Thyroid gland (tissue), 4 donors: ENCODE measurements at regions not wholly inside any gene's neighbourhood (a gene's known extent, or its start where the extent isn't known, plus 50 kb on each side); places are given as distances from the start of the nearest gene placed in this dataset.

Experiments
- DNase-seq, 2 donors: peaks; one replicate each; pipeline ENCODE4 v3.0.0-alpha.2; 2019
- H3K27ac ChIP-seq, 3 donors: fragments of 200-600 bp; sonication (generic); 1 replicate in 2 of 3; 2 replicates in 1 of 3; pipeline ENCODE4 v1.5.1; 2016 to 2019; ENCODE audit warnings: mild to moderate bottlenecking in 1 of 3, moderate library complexity in 1 of 3
- H3K27me3 ChIP-seq: fragments of 200-600 bp; sonication (generic); one replicate; pipeline ENCODE4 v1.5.1; 2019
- H3K36me3 ChIP-seq, 2 donors: fragments of 200-600 bp; sonication (generic); one replicate each; pipeline ENCODE4 v1.5.1; 2016 to 2019
- H3K4me1 ChIP-seq, 2 donors: fragments of 200-600 bp; sonication (generic); one replicate each; pipeline ENCODE4 v1.5.1; 2017 to 2019
- H3K4me3 ChIP-seq, 3 donors: fragments of 200-600 bp; sonication (generic); replicated peaks in 1 of 3; 1 replicate in 2 of 3; 2 replicates in 1 of 3; pipeline ENCODE4 v1.5.1; 2016; ENCODE audit warnings: mild to moderate bottlenecking in 1 of 3
- H3K9me3 ChIP-seq: fragments of 200-600 bp; sonication (generic); one replicate; pipeline ENCODE4 v1.5.1; 2017
- POLR2A ChIP-seq, 2 donors: fragments of 450-650 bp; IDR thresholded peaks; one replicate each; pipeline ENCODE4 v1.6.1; 2017; ENCODE audit warnings: antibody characterized with exemption in 2 of 2, mild to moderate bottlenecking in 2 of 2, moderate library complexity in 1 of 2
- WGBS, 2 donors: methylation state at CpG; one replicate each; pipeline ENCODE4 v1.1.5; 2017; 5-methylcytosine and 5-hydroxymethylcytosine counted together
- intact Hi-C: fragments of 100-400 bp; cut with DNase I; formaldehyde crosslinking; loops from one replicate; pipeline ENCODE4 v1.15.1; 2023
- TF ChIP-seq, protein P1 (sequence below), 6 experiments: fragments of 200-600 bp in 3 of 6; fragments of 450-650 bp in 3 of 6; sonication (generic) in 3 of 6; IDR thresholded peaks; one replicate each; pipeline ENCODE4 v1.5.1; 2016 to 2019; ENCODE audit warnings: antibody characterized with exemption in 6 of 6, mild to moderate bottlenecking in 2 of 6, inconsistent platforms in 1 of 6, moderate library complexity in 1 of 6

DNA sequence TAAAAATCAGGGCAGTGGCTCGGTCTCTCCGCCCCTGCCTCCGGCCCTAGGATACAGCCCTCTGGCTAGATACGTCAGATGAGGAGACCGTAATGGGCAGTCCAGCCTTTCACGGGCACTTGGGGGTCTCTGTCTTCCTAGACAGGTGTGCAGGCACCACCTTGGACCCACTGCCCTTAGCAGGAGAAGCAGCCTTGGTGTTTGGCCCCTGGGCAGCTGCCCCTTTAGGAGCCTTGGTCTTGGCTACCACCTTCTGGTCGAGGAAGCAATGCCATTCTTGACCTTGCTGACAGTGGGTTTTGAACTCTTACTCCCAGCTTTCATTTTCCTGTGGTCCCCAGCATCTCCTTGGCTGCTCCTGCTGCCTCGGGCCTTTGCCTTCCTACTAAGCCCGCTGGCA lies 149.7 kb upstream of the FRMD4B start:
- peaks cover 89 to 94% of the 10 kb centered on the region in 2 donors for H3K4me1 ChIP-seq
- intact Hi-C loops = no loop called here
- WGBS, 2 donors = 84 to 85% methylated on average over 9 of the region's 9 CpGs

DNA sequence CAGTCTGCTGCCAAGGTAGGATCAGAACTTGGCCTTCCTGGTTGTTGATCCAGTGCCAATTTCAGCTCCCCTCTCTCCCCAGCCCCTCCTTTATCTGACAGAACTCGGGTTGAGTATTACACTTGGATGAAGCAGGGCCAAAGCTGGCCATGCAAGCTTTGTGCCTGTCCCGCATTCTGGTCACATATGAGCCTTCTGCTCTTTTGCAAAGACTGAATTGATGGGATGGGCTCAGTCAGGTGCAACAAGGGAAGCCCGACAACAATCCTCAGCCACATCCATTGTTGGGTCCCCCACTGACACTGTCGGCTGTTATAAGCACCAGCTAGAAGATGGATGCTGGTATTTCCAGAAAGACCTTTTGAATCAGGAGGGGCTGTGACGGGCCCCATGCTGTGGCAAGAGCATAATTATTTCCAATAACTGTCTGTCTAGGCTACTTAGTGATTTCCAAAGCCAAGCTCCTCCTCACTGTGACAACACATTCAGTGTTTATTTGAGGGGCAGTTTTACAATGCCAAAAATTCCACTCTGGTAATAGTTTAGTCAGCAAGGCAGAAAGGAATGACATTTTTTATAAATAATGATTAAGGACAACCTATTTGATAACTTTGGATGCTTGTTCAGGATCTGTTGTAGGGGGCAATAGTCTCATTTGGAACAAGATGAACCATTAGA lies 146.8 kb upstream of the FRMD4B start:
- H3K36me3 ChIP-seq = no peaks in the 10 kb centered on the region
- H3K27me3 ChIP-seq = no peaks in the 10 kb centered on the region
- WGBS, 2 donors = 18 to 54% methylated on average over 5 of the region's 5 CpGs
- intact Hi-C loops = no loop called here
- peak overlapping the region; percentile 72 to 85 (median 72) for H3K27ac ChIP-seq
- H3K4me3 ChIP-seq = no peak overlapping the region
- peak in 1 of 2 donors; percentile 13 for TF ChIP-seq POLR2A (IDR thresholded peaks at IDR 0.05)
- TF ChIP-seq, protein P1, sequence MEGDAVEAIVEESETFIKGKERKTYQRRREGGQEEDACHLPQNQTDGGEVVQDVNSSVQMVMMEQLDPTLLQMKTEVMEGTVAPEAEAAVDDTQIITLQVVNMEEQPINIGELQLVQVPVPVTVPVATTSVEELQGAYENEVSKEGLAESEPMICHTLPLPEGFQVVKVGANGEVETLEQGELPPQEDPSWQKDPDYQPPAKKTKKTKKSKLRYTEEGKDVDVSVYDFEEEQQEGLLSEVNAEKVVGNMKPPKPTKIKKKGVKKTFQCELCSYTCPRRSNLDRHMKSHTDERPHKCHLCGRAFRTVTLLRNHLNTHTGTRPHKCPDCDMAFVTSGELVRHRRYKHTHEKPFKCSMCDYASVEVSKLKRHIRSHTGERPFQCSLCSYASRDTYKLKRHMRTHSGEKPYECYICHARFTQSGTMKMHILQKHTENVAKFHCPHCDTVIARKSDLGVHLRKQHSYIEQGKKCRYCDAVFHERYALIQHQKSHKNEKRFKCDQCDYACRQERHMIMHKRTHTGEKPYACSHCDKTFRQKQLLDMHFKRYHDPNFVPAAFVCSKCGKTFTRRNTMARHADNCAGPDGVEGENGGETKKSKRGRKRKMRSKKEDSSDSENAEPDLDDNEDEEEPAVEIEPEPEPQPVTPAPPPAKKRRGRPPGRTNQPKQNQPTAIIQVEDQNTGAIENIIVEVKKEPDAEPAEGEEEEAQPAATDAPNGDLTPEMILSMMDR (IDR thresholded peaks at IDR 0.05) = no peak
- peaks cover 89 to 91% of the 10 kb centered on the region in 2 donors for H3K4me1 ChIP-seq
- H3K9me3 ChIP-seq = no peaks in the 10 kb centered on the region
- DNase-seq = peak; percentile 57 to 64

More for the DNA sequence above, 149.7 kb upstream of the FRMD4B start:
- Histone ChIP-seq H3K27me3 (no peaks in the 10 kb centered on the region), H3K27ac (peak overlapping the region; percentile 83 to 90 (median 85)), H3K36me3 (no peaks in the 10 kb centered on the region), H3K4me3 (no peak overlapping the region), H3K9me3 (no peaks in the 10 kb centered on the region)
- TF ChIP-seq POLR2A (IDR thresholded peaks at IDR 0.05) = no peak
- TF ChIP-seq, protein P1 (IDR thresholded peaks at IDR 0.05) = peak in 1 of 6 experiments; percentile 20
- no peak for DNase-seq

DNA sequence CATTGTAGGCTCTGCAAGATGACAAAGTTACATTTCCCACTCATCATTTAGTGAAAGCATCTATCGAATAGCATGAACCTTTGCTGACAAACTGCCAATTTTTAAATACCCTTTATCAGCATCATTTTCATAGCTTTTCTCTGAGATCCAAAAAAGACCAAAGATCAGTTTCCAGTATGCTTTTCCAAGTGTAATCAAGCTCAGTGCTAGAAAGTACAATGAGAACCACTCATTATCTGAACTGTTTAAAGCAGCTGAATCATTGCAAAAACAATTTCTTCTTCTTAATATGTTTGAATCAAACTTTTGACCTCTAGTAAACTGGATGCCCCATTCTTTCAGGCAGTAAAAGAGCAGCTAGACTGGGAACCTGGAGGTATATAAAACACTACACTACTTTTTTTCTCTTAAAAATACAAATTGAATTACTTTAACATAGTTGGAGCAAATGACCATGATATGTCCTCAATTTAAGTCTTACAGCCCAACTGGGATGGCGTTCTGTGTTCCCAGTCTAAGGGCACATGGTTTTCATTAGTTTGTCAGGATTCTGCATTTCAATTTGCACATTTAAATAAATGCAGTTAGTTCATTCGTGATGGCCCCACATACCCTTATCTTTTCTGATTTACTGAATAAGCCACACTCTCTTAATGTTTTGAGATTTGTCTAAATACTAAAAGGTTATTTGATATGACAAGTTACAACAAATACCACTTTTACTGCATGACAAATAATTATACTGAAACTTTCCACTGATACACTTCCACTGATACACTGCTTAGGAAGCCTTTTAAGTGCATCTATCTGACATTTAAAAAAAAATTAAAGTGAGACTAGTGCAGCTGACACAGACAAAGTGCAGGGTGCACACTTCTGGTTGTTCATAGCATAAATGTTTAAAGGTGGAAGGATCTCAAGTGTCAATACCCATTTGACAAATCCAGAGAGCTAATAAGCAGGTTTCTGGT lies 146.0 kb upstream of the FRMD4B start:
- WGBS, 2 donors = 34 to 53% methylated on average over 3 of the region's 3 CpGs
- no peak for DNase-seq
- intact Hi-C loops = no loop called here
- Histone ChIP-seq H3K4me3 (no peak overlapping the region), H3K27ac (peak overlapping the region; percentile 72 to 85 (median 72)), H3K9me3 (no peaks in the 10 kb centered on the region), H3K4me1 (peaks cover 89 to 91% of the 10 kb centered on the region in 2 donors), H3K27me3 (no peaks in the 10 kb centered on the region), H3K36me3 (no peaks in the 10 kb centered on the region)
- TF ChIP-seq, protein P1 (IDR thresholded peaks at IDR 0.05) = no peak
- no peak for TF ChIP-seq POLR2A (IDR thresholded peaks at IDR 0.05)

DNA sequence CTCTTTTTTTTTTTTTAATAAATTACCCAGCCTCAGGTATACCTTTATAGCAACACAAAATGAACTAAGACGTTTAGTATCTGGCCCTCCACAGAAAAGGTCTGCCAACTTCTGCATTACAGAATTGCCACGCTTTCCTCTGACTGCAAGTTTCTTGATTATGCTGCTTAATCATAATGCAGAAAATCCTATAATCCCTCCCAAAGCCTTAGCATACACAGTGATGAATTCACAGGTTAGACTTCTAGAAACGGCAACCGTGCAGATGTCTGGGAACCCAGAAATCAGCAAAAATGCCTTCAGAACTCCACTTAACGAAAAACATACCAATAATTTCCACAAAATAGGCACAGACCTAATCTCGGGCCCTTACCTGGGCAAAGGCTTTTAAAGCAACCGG lies 144.7 kb upstream of the FRMD4B start:
- no peaks in the 10 kb centered on the region for H3K27me3 ChIP-seq
- H3K4me1 ChIP-seq = peaks cover 87 to 89% of the 10 kb centered on the region in 2 donors
- H3K27ac ChIP-seq = peak overlapping the region in 1 of 3 donors; percentile 85
- no peaks in the 10 kb centered on the region for H3K9me3 ChIP-seq
- 84 to 91% methylated on average over 7 of the region's 7 CpGs for WGBS, 2 donors
- H3K4me3 ChIP-seq = no peak overlapping the region
- H3K36me3 ChIP-seq = no peaks in the 10 kb centered on the region
- TF ChIP-seq, protein P1 (IDR thresholded peaks at IDR 0.05) = no peak
- no peak for TF ChIP-seq POLR2A (IDR thresholded peaks at IDR 0.05)
- no peak for DNase-seq
- intact Hi-C loops = no loop called here
